Lower leg skin (tissue), 3 donors: ENCODE measurements at regions not wholly inside any gene's neighbourhood (a gene's known extent, or its start where the extent isn't known, plus 50 kb on each side); places are given as distances from the start of the nearest gene placed in this dataset.

ENCODE experiments used
- CTCF ChIP-seq, 3 donors: fragments of 450-650 bp; IDR thresholded peaks; one replicate each; pipeline ENCODE4 v1.5.1; 2016; ENCODE audit warnings: antibody characterized with exemption in 3 of 3, mild to moderate bottlenecking in 3 of 3, moderate library complexity in 2 of 3
- POLR2A ChIP-seq, 2 donors: fragments of 450-650 bp; IDR thresholded peaks; one replicate each; pipeline ENCODE4 v1.6.1; 2016 to 2017; ENCODE audit warnings: antibody characterized with exemption in 2 of 2, mild to moderate bottlenecking in 1 of 2, moderate library complexity in 1 of 2

GRCh38 chr3:40639006-40639405, 114.2 kb downstream of the ZNF621 start:
- TF ChIP-seq POLR2A (IDR thresholded peaks at IDR 0.05) = no peak
- no peak for TF ChIP-seq CTCF (IDR thresholded peaks at IDR 0.05)
